K562 (cell line): ENCODE measurements at regions not wholly inside any gene's neighbourhood (a gene's known extent, or its start where the extent isn't known, plus 50 kb on each side); places are given as distances from the start of the nearest gene placed in this dataset.

Experiments used
- ATAC-seq: fragments of 200-7000 bp; cut with Tn5 transposase; 3 replicates; pipeline ENCODE4 v1.9.1; 2020; ENCODE audit warnings: moderate library complexity
- BruUV-seq: library from RNA; stranded (reverse); fragments of 400-500 nt; replicated peaks from 2 replicates; lab custom pipeline; 2021; lab: Mats Ljungman, UMichigan
- CTCF ChIA-PET: fragments of 300-600 bp; formaldehyde crosslinking; extraction: SDS; loops from one replicate; lab custom pipeline; 2021; ENCODE audit warnings: low intra/inter-chr PET ratio; lab: Yijun Ruan, JAX
- POLR2A ChIA-PET: fragments of 300-600, 350-650 bp; sonication (Branson Sonifier 250); formaldehyde crosslinking; extraction: SDS; loops from one replicate; lab custom pipeline; 2021; ENCODE audit warnings: antibody characterized with exemption, inconsistent platforms; lab: Yijun Ruan, JAX
- DNase-seq, 4 experiments: peaks; one replicate each; pipeline versions ENCODE4 v3.0.0 to v3.0.0-alpha.2; 2011 to 2018; ENCODE audit warnings: low spot score in 3 of 4, mixed read lengths in 3 of 4; ENCODE audit errors: extremely low read depth in 1 of 4
- FAIRE-seq: peaks from 2 replicates; lab custom pipeline; 2011; peaks lifted over from hg19 to GRCh38; lab: Jason Lieb, UNC
- H2AFZ ChIP-seq: 2 replicates; pipeline ENCODE4 v1.6.0; 2011; ENCODE audit warnings: low read depth, low read length, control low read depth, inconsistent platforms
- H3K27ac ChIP-seq: fragments of 200-600 bp; 3 replicates; pipeline ENCODE4 v1.8.0; 2011; ENCODE audit warnings: low read depth, mild to moderate bottlenecking, control low read depth, inconsistent platforms, low read length, moderate library complexity, mixed read lengths; ENCODE audit errors: extremely low read depth
- H3K27me3 ChIP-seq, 2 experiments: fragments of 300-600 bp in 1 of 2; 2 replicates in 1 of 2; 3 replicates in 1 of 2; pipeline versions ENCODE4 v1.6.0 to v1.8.0; 2011; ENCODE audit warnings: inconsistent platforms in 2 of 2, low read length in 2 of 2, mild to moderate bottlenecking in 1 of 2, mixed read lengths in 1 of 2, moderate library complexity in 1 of 2; ENCODE audit not compliant: control insufficient read depth in 2 of 2, insufficient read depth in 2 of 2
- H3K36me3 ChIP-seq: fragments of 300-600 bp; 3 replicates; pipeline ENCODE4 v1.8.0; 2011; ENCODE audit warnings: mild to moderate bottlenecking, low read length, inconsistent platforms; ENCODE audit not compliant: control insufficient read depth, insufficient read depth
- H3K4me1 ChIP-seq, 2 experiments: fragments of 200-600 bp in 1 of 2; replicated peaks in 1 of 2; 2 replicates in 1 of 2; 3 replicates in 1 of 2; pipeline versions ENCODE4 v1.5.1 to v1.8.0; 2011; ENCODE audit warnings: inconsistent platforms in 2 of 2, low read length in 2 of 2, mild to moderate bottlenecking in 1 of 2, mixed read lengths in 1 of 2, moderate library complexity in 1 of 2; ENCODE audit not compliant: control insufficient read depth in 2 of 2, insufficient read depth in 2 of 2
- H3K4me2 ChIP-seq: 2 replicates; pipeline ENCODE4 v1.6.1; 2011; ENCODE audit warnings: low read length, control low read depth, inconsistent platforms, mixed read lengths; ENCODE audit not compliant: insufficient read depth
- H3K4me3 ChIP-seq: fragments of 200-600 bp; sonication (generic), shearing (Covaris generic); 2 replicates; pipeline ENCODE4 v1.5.1; 2016; ENCODE audit warnings: control low read depth, inconsistent platforms
- H3K79me2 ChIP-seq: fragments of 200-600 bp; 3 replicates; pipeline ENCODE4 v1.8.0; 2011; ENCODE audit warnings: low read length, inconsistent platforms; ENCODE audit not compliant: control insufficient read depth, insufficient read depth
- H3K9ac ChIP-seq, 2 experiments: 2 replicates each; pipeline versions ENCODE4 v1.6.0 to v1.6.1; 2011; ENCODE audit warnings: low read depth in 2 of 2, low read length in 2 of 2, control low read depth in 1 of 2, inconsistent platforms in 1 of 2, mild to moderate bottlenecking in 1 of 2, mixed read lengths in 1 of 2; ENCODE audit not compliant: insufficient read depth in 1 of 2
- H3K9me1 ChIP-seq: one replicate; pipeline ENCODE4 v1.6.0; 2011; ENCODE audit warnings: inconsistent platforms, mild to moderate bottlenecking, low read length, moderate library complexity; ENCODE audit not compliant: control insufficient read depth, insufficient read depth
- H3K9me3 ChIP-seq: replicated peaks from 2 replicates; pipeline ENCODE4 v1.5.1; 2011; ENCODE audit warnings: low read depth, low read length, inconsistent platforms; ENCODE audit not compliant: control insufficient read depth, insufficient read depth
- H4K20me1 ChIP-seq: replicated peaks from 2 replicates; pipeline ENCODE4 v1.6.1; 2011; ENCODE audit warnings: low read length, inconsistent platforms, mixed read lengths; ENCODE audit not compliant: control insufficient read depth, insufficient read depth
- BRF2 ChIP-seq: IDR thresholded peaks from 3 replicates; pipeline ENCODE4 v1.6.1; 2011; ENCODE audit warnings: borderline replicate concordance, mild to moderate bottlenecking; ENCODE audit not compliant: insufficient read length, insufficient read depth
- CEBPB ChIP-seq: fragments of 450-650 bp; IDR thresholded peaks from 2 replicates; pipeline ENCODE4 v1.6.1; 2016; ENCODE audit warnings: missing genetic modification characterization, missing compliant biosample characterization
- COPS2 ChIP-seq: fragments of 450-650 bp; conservative IDR thresholded peaks from 2 replicates; pipeline ENCODE4 v1.6.1; 2016; ENCODE audit warnings: mild to moderate bottlenecking, moderate library complexity
- PML ChIP-seq: IDR thresholded peaks from 2 replicates; pipeline ENCODE4 v1.6.1; 2012; ENCODE audit warnings: low read length, inconsistent platforms
- SMARCE1 ChIP-seq: fragments of 450-650 bp; IDR thresholded peaks from 2 replicates; pipeline ENCODE4 v1.7.1; 2016; ENCODE audit warnings: mild to moderate bottlenecking
- SPI1 ChIP-seq: IDR thresholded peaks from 2 replicates; pipeline ENCODE4 v1.6.1; 2011; ENCODE audit warnings: low read depth, low read length, control low read depth, borderline replicate concordance
- THAP12 ChIP-seq: fragments of 250-450 bp; sonication (Bioruptor Pico); IDR thresholded peaks from 2 replicates; pipeline ENCODE4 v1.9.0; 2021; ENCODE audit warnings: mild to moderate bottlenecking, inconsistent platforms
- XRCC5 ChIP-seq: fragments of 200-400 bp; formaldehyde crosslinking; IDR thresholded peaks from 2 replicates; pipeline ENCODE4 v1.6.1; 2017; ENCODE audit warnings: low read depth, mild to moderate bottlenecking, low read length
- ZBTB8A ChIP-seq: fragments of 450-650 bp; IDR thresholded peaks from 2 replicates; pipeline ENCODE4 v1.6.1; 2018; ENCODE audit warnings: mild to moderate bottlenecking, moderate library complexity; ENCODE audit not compliant: partially characterized antibody
- ZNF212 ChIP-seq: fragments of 450-650 bp; formaldehyde crosslinking; IDR thresholded peaks from 2 replicates; pipeline ENCODE4 v1.4.0; 2020; ENCODE audit warnings: mild to moderate bottlenecking
- ZNF280B ChIP-seq: fragments of 250-450 bp; sonication (Bioruptor Pico); IDR thresholded peaks from 2 replicates; pipeline ENCODE4 v1.5.1; 2021; ENCODE audit warnings: mild to moderate bottlenecking
- ZNF764 ChIP-seq: fragments of 250-450 bp; sonication (Bioruptor Pico); IDR thresholded peaks from 2 replicates; pipeline ENCODE4 v1.4.0; 2020; ENCODE audit warnings: low read depth, mild to moderate bottlenecking, moderate library complexity
- WGBS: fragments of 100-300 bp; shearing (Covaris generic); methylation state at CpG from one replicate; pipeline ENCODE4 v1.1.6; 2016; ENCODE audit warnings: low coverage, mixed read lengths; ENCODE audit not compliant: insufficient coverage; ENCODE audit errors: missing lambda C conversion rate; 5-methylcytosine and 5-hydroxymethylcytosine counted together
- in situ Hi-C: fragments of 300-500 bp; cut with MboI; formaldehyde crosslinking; loops from 4 replicates; pipeline ENCODE4 v1.15.0; 2018; ENCODE audit warnings: inconsistent platforms, mixed read lengths
- intact Hi-C: fragments of 100-400 bp; cut with micrococcal nuclease; formaldehyde crosslinking; loops from 2 replicates; pipeline ENCODE4 v1.14.2; 2022

- H3K27me3 ChIP-seq = no peaks in the 10 kb centered on the region
- H3K9me1 ChIP-seq = no peaks in the 10 kb centered on the region
- no peak overlapping the region for H2AFZ ChIP-seq
- in situ Hi-C loops = no loop called here
- H3K9me3 ChIP-seq = no peaks in the 10 kb centered on the region
- no peaks in the 10 kb centered on the region for H3K79me2 ChIP-seq
- H3K4me2 ChIP-seq = no peak overlapping the region
- FAIRE-seq (no peak), DNase-seq (no peak), ATAC-seq (no peak)
- no peaks in the 10 kb centered on the region for H4K20me1 ChIP-seq
- 85% methylated on average over 1 of the region's 1 CpG for WGBS
- no peaks in the 10 kb centered on the region; a peak in 1 of 5 replicates for H3K4me1 ChIP-seq
- POLR2A ChIA-PET = no interaction called here
- intact Hi-C loops = no loop called here
- H3K27ac ChIP-seq = no peak overlapping the region
- CTCF ChIA-PET = no interaction called here
- no peak overlapping the region for H3K9ac ChIP-seq
- H3K4me3 ChIP-seq = no peak overlapping the region
- TF ChIP-seq SMARCE1 = no peak
- TF ChIP-seq CEBPB (tag) = 0 out of 2 replicates have a peak, but pooled peaks have one; percentile 18
- peak; percentile 41; the same call in 1 of the 2 replicates for TF ChIP-seq SPI1
- TF ChIP-seq PML = no peak
- no peak for TF ChIP-seq ZNF280B (CRISPR knock-in tag)
- no peaks in the 10 kb centered on the region for H3K36me3 ChIP-seq
- BruUV-seq = no TSS peak
Observed at GRCh38 chr18:2256577-2256976, 314.7 kb downstream of the METTL4 start.

- no TSS peak for BruUV-seq
- ATAC-seq = no peak
- Histone ChIP-seq H3K79me2 (no peaks in the 10 kb centered on the region), H3K9me3 (no peaks in the 10 kb centered on the region), H2AFZ (0 out of 2 replicates have a peak overlapping the region, but pooled peaks have one; percentile 63), H3K27ac (no peak overlapping the region), H3K9ac (no peak overlapping the region), H3K4me1 (no peaks in the 10 kb centered on the region; a peak in 1 of 5 replicates), H3K4me3 (no peak overlapping the region), H3K36me3 (no peaks in the 10 kb centered on the region), H3K27me3 (no peaks in the 10 kb centered on the region), H3K4me2 (no peak overlapping the region), H4K20me1 (no peaks in the 10 kb centered on the region), H3K9me1 (no peaks in the 10 kb centered on the region)
- in situ Hi-C loops (no loop called here), intact Hi-C loops (no loop called here)
- ChIA-PET CTCF (no interaction called here), POLR2A (interaction anchor here (1.0 to 1.4 kb wide), 2 partner anchors 14 to 23 kb away, joined by 3 to 4 read pairs; no protein-coding TSS in a partner anchor)
- no peak for DNase-seq
- 44% methylated on average over 6 of the region's 6 CpGs for WGBS
- no peak for FAIRE-seq
- no peak for TF ChIP-seq SPI1
- no peak for TF ChIP-seq COPS2
- no peak for TF ChIP-seq ZNF764 (CRISPR knock-in tag)
- TF ChIP-seq ZNF212 (CRISPR knock-in tag) = no peak
- TF ChIP-seq XRCC5 = no peak
- no peak for TF ChIP-seq BRF2
- TF ChIP-seq THAP12 (CRISPR knock-in tag) = no peak
- no peak for TF ChIP-seq ZBTB8A
Observed at GRCh38 chr18:2258954-2259353, 312.4 kb downstream of the METTL4 start.
